GM18508 (cell line): ENCODE measurements at regions not wholly inside any gene's neighbourhood (a gene's known extent, or its start where the extent isn't known, plus 50 kb on each side); places are given as distances from the start of the nearest gene placed in this dataset.

Source experiments
- ATAC-seq: cut with Tn5 transposase; IDR thresholded peaks from one replicate; pipeline ENCODE4 v1.9.1; 2021; ENCODE audit warnings: moderate number of reproducible peaks; ENCODE audit not compliant: insufficient read depth, unreplicated experiment

DNA sequence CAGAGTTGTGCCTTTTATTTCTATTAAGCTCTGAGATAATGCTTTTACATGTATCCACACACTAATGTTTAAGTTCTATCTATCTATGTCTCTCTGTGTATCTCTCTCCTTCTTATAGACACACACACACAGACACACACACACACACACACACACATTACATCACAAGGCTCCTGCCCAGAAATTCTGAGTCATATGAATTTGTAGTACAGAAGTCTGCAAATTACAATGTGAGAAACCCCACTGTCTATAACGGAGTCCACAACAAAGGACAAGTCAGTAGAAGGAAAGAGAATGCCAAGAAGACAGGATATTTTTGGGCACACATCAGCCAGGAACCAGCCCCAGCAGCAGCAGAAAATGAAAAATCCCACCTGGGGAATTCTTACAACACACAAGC, 142.4 kb downstream of the EN1 start:
- ATAC-seq, result no peak

DNA sequence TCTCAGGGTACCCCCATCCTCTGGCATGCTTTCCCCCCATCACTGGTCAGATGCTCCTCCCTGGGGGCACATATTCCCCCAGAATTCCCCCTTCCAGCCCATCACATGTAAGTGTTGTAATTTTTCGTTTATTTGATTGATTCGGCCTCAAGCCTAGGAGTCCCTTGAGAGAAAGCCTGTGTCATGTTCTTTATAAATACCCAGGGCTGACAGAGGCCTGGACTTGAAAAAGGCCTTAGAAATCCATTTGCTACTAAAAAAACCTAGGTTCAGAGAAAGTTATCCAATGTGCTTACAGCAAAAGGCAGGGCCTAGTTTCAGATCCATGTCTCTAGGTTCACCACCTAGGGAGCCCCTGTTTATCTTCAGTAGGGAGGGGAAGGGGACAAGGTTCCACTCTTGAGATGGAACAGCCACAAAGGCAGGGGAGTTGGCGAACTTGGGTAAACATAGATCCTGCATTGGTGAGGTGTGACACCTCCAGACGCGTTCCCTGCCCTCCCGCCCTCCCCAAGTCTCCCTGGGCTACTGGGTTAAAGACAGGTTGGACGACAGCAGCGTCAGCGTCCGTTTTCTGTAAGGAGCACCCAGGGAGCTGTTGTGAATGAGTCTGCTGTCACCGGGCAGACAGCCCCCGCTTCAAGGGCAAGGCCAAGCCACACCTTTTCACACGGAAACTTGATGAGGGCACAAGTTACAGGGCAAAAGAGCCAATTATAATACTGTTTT, 147.8 kb downstream of the EN1 start:
- ATAC-seq, result no peak

GRCh38 chr2:118698564-118698963, 148.9 kb downstream of the EN1 start:
- no peak for ATAC-seq

DNA sequence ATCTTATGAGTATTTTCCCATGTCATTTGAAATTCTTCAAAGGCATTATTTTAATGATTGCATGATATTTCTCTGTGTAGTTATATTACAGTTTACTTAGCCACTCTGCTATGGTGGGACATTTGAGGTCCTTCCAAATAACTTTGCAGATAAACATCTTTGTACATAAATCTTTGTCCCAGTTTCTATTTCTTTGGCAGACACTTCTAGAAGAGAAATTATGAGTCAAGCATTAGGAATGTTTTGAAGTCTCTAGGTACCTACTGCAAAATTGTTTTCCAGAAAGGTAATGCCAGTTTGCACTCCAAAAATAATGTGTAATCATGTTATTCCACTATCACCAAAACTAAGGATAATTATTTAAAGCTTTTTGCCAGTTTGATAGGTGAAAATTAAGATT, 149.7 kb downstream of the EN1 start:
- ATAC-seq, result no peak

DNA sequence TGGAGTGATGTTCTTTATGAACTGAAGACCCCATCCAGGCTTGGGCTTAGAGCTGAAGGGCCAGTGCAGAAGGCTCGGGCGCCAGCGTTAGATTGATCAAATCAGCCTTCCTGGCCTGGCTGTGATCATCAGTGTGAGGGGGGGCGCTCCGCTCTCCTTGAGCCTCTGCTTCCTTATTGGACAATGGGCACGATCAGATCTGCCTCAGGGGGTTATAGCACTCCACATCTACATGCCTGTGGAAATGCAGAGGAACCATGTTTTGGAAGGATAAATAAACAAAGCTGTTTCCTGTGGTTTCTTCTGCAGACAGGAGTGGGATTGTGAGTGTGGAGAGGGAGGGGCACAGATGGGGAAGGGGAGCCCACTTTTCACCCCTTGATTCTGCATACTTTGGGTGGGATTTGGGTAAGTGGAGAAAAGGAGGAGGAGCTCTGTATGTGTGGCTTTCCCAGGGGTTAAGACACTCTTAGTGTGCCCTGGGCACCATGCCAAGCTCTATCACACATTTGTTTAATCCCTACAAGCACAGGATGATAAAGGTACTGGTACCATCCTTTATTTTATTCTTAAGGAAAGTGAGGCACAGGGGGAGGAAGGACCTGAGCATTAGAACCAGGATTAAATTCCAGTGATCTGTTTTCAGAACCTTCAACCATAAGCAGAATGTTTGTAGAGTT, 150.5 kb downstream of the EN1 start:
- ATAC-seq, result no peak

- ATAC-seq, result no peak
These were observed 154.1 kb downstream of the EN1 start for GRCh38 chr2:118693287-118693822.

- no peak for ATAC-seq
These were observed 157.6 kb downstream of the EN1 start for GRCh38 chr2:118689874-118690273.

DNA sequence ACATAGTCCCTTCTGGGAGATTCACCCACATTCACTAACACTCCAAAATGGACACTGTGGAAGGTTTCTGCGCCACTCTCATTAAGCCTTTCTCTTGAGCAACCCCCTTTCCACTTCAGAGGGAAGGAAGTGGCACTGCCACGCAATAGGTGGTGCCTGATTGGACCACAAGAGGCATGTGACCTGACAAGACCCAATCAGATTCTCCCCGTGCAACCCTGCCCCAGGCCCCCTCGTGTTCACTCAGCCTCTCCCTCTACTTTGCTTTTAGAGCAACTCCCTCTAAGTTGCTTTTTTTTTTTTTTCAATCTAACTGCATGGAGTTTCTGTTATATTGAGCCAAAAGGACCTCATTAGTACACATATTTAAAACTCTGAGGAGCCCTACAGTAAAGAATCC, 158.0 kb downstream of the EN1 start:
- no peak for ATAC-seq

DNA sequence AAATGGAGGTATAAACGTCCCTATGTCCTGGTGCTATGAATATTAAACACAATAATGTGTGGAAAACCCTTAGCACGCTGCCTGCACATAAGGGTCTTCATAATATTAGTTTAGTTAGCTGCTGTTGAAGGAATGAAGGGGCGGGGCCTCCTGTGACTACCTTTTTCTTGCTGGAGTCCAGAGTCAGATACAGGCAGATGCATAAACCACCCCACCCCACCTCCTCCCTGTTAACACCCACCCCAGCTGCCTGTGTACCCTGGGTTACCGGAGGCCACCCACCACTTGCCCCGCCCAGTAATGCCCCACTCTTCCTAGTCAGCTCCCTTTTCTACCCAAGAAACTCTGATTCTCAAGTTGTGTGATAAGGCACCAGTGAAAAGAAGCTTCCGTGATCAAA, 158.4 kb downstream of the EN1 start:
- ATAC-seq, result no peak

DNA sequence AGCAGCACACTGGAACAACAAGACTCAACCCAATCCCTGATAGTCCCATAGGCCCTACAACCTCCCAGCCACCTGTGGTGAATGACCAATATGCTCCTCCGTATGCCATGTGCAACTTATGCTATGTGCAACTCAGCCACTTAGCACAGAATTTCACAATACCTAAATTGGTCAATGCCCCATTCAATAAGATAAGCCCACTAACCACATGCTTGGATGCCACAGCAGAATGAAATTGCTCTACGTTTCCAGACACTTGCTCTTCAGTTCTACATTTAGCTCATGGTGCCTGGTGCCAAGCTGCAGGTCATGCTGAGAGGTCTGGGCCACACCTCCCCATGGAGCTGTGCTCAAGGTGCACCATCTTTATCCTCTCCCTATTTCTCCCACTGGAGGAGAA, 159.8 kb downstream of the EN1 start:
- ATAC-seq, result no peak

- no peak for ATAC-seq
These were observed 160.3 kb downstream of the EN1 start for GRCh38 chr2:118687192-118687591.

DNA sequence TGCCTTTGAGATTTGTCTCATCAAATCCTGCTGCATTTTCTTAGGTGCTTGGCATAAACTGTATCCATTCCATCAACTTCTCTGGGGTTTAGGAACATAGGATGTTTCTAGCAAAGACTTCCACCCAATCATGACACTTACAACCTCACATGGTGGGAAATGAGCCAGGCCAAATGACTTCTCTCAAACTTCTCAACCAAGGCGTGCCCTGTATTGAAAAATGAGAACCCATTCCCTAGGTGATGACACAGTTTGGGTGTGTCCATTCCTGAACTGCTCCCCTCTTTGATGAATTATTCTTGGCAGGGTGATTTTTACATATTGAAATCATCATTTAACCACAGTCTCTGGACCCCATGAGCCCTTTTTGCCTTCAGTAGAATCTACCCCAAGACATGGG, 161.1 kb downstream of the EN1 start:
- no peak for ATAC-seq

- ATAC-seq, result no peak
These were observed 164.0 kb downstream of the EN1 start for GRCh38 chr2:118683460-118683859.

- ATAC-seq, result no peak
These were observed 168.5 kb downstream of the EN1 start for GRCh38 chr2:118678985-118679384.

- ATAC-seq, result no peak
These were observed 169.9 kb downstream of the EN1 start for GRCh38 chr2:118677546-118677945.

GRCh38 chr2:118675531-118675930, 171.9 kb downstream of the EN1 start:
- ATAC-seq, result no peak

DNA sequence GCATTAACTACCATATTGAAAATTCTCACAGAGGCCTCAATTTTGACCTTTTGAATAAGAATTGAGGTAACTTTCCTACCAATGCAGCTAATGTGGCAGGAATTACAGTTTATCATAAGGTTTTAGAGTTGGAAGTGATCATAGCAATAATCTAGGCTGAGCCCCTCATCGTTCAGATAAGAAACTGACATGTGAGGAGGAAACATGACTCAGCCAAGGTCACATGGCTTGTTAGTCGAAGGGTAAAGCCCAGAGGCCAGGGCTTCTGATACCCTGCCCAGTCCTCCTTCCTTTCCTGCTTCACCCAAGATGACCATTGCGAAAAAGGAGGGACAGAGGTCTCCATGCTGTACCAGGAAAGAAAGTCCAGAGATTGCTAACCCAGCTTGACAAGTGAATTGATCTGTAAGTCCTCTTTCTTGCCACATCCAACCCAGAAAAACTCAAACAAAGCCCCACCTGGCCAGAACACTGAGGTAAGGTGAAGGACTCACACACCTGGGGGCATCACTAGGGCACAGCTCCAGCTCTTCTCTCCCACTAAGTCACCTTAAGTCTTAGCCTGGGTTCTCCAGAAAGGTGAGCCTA, 174.8 kb downstream of the EN1 start:
- no peak for ATAC-seq

- no peak for ATAC-seq
These were observed 175.6 kb downstream of the EN1 start for GRCh38 chr2:118671701-118672454.

GRCh38 chr2:118670838-118671237, 176.6 kb downstream of the EN1 start:
- ATAC-seq, result no peak

- no peak for ATAC-seq
These were observed 177.2 kb downstream of the EN1 start for GRCh38 chr2:118670276-118670675.

DNA sequence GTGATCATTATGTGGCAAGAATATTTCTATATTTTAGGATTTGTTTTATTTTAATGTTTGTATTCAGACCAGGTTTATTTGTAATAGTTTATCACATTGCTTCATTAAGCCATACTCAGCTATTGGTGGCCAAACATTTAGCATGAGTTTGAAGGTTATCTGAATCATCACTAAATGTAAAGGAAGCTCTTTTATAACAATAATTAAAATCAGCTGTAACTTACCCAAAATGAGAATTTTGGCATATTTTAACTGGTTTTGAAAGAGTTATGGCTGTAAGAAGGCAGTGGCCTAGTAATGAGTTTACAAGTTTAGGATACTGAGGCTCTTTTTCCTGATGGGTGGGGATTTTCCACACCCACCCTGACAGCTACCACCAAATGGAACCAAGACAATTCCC, 177.8 kb downstream of the EN1 start:
- ATAC-seq, result no peak
